HepG2 (cell line): ENCODE measurements at regions not wholly inside any gene's neighbourhood (a gene's known extent, or its start where the extent isn't known, plus 50 kb on each side); places are given as distances from the start of the nearest gene placed in this dataset.

Experiments used
- FOXA1 ChIP-seq, 2 experiments: fragments of 450-650 bp in 1 of 2; sonication (generic) in 1 of 2; formaldehyde crosslinking in 1 of 2; IDR thresholded peaks; 2 replicates each; pipeline versions ENCODE4 v1.4.0 to v1.6.1; 2016 to 2020; ENCODE audit warnings: missing genetic modification reagents in 1 of 2
- FOXA3 ChIP-seq: IDR thresholded peaks from 2 replicates; pipeline ENCODE4 v1.6.1; 2016; ENCODE audit warnings: missing genetic modification reagents, missing compliant biosample characterization
- HNRNPLL ChIP-seq: fragments of 200-400 bp; formaldehyde crosslinking; IDR thresholded peaks from 2 replicates; pipeline ENCODE4 v1.6.1; 2017; ENCODE audit warnings: mild to moderate bottlenecking, low read depth, low read length; ENCODE audit not compliant: poor library complexity, severe bottlenecking
- KDM5B ChIP-seq: sonication (generic); formaldehyde crosslinking; IDR thresholded peaks from 2 replicates; pipeline ENCODE4 v1.4.0; 2020; ENCODE audit warnings: missing genetic modification reagents, mild to moderate bottlenecking, borderline replicate concordance
- NFIC ChIP-seq: IDR thresholded peaks from 2 replicates; pipeline ENCODE4 v1.6.1; 2012; ENCODE audit warnings: mild to moderate bottlenecking, low read length, inconsistent platforms
- PATZ1 ChIP-seq: sonication (generic); formaldehyde crosslinking; IDR thresholded peaks from 2 replicates; pipeline ENCODE4 v1.4.0; 2020; ENCODE audit warnings: missing genetic modification reagents
- RAD51 ChIP-seq: fragments of 450-650 bp; IDR thresholded peaks from 2 replicates; pipeline ENCODE4 v1.6.1; 2016; ENCODE audit warnings: borderline replicate concordance
- RERE ChIP-seq: IDR thresholded peaks from 2 replicates; pipeline ENCODE4 v1.6.1; 2016; ENCODE audit warnings: low read depth, missing genetic modification reagents, missing compliant biosample characterization
- SKIL ChIP-seq: sonication (generic); formaldehyde crosslinking; IDR thresholded peaks from 2 replicates; pipeline ENCODE4 v1.8.0; 2022; ENCODE audit warnings: missing genetic modification reagents, mild to moderate bottlenecking, moderate library complexity, borderline replicate concordance
- ZBTB33 ChIP-seq: sonication (generic); formaldehyde crosslinking; IDR thresholded peaks from 2 replicates; pipeline ENCODE4 v1.4.0; 2020; ENCODE audit warnings: missing genetic modification reagents

GRCh38 chr2:43158259-43158880 lies 68.0 kb downstream of the ZFP36L2 start (continued):
- TF ChIP-seq PATZ1 (CRISPR knock-in tag), result 0 out of 2 replicates have a peak, but pooled peaks have one; percentile 36
- TF ChIP-seq RAD51, result no peak
- peak; percentile 47; the same call in 1 of the 2 replicates for TF ChIP-seq ZBTB33 (CRISPR knock-in tag)
- TF ChIP-seq FOXA3 (CRISPR knock-in tag), result peak; percentile 47; the same call in 1 of the 2 replicates
- TF ChIP-seq RERE (CRISPR knock-in tag), result peak; percentile 62; the same call in 1 of the 2 replicates
- no peak for TF ChIP-seq FOXA1 (IDR thresholded peaks at IDR 0.05)
- peak; percentile 80 for TF ChIP-seq FOXA1 (CRISPR knock-in tag; IDR thresholded peaks at IDR 0.05)
- TF ChIP-seq KDM5B (CRISPR knock-in tag), result peak; percentile 86; the same call in 1 of the 2 replicates
- TF ChIP-seq NFIC, result no peak; the same call in 1 of the 2 replicates
- TF ChIP-seq SKIL, result peak; percentile 61; the same call in 1 of the 2 replicates
- TF ChIP-seq HNRNPLL, result no peak
